ENCODE measurements at regions not wholly inside any gene's neighbourhood (a gene's known extent, or its start where the extent isn't known, plus 50 kb on each side); places are given as distances from the start of the nearest gene placed in this dataset.

DNA sequence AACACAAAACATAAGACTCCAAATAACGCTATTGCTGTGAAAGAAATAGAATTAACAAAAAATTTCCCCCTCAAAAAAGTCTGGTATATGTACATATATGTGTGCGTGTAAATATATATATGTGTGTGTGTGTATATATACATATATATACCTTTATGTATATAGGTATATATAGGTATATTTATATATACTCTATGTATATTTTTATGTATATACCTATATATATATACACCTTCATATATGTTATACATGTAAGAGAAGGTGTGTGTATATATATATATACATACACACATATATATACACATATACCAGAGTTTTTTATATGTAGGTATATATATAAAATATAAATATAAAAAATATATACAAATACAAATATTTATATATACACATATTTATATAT lies 199.2 kb downstream of the RAB38 start:
- no peak for TF ChIP-seq SUZ12 (IDR thresholded peaks at IDR 0.05; ENCODE audit: extremely low read depth, insufficient read depth, insufficient read length)
- no peak for TF ChIP-seq YY1 (IDR thresholded peaks at IDR 0.05; ENCODE audit: insufficient read depth, insufficient read length)
- no peak for TF ChIP-seq ZNF274 (IDR thresholded peaks at IDR 0.05; ENCODE audit: low read depth, low read length)
